NCI-H1092 treated with DMSO at 0.1 percent for 48 hours (cell line): ENCODE measurements at regions not wholly inside any gene's neighbourhood (a gene's known extent, or its start where the extent isn't known, plus 50 kb on each side); places are given as distances from the start of the nearest gene placed in this dataset.

Experiments
- DNase-seq: peaks from one replicate; lab custom pipeline; 2025; lab: John Stamatoyannopoulos, UW

DNA sequence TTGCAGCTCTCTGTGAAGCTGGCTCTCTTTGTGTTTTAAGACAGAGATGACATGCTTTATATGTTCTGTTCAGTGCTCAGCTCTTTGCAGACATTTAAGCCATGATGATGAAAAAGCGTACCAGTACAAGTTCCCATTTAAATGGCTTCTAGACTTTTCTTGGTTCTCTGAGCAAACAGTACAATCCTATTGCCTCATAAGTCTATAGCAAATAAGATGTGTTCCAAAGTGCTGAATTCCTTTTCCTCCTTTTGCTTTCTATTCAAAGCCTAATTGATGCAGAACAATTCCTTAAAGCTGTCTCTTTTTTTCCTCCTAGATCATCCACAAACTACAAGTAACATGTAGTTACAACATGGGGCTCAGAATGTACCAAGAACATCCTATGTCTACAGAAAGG, 168.8 kb upstream of the SPATS2L start:
- DNase-seq: no peak

- no peak for DNase-seq
These were observed 167.9 kb upstream of the SPATS2L start for GRCh38 chr2:200138391-200139124.

GRCh38 chr2:200144571-200144970, 161.9 kb upstream of the SPATS2L start:
- DNase-seq: no peak

GRCh38 chr2:200146501-200146900, 160.0 kb upstream of the SPATS2L start:
- DNase-seq: no peak

DNA sequence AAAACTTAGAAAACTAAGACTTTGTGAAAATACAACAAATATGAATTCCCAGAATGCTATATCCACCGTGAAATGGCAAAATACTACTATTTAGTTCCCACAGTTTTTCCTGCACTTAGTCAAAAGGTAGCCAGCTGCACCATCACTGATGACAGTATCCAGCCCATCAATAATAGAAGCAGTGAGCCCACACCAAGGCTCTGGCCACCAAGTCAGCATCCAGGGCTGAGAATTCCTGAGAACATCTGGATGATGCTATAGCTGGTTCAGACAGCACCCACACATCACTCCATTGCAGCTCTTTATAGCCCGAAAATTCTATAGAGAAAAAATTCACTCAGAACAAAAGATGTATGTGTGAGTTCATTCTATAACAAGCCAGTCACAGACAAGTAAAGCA, 159.1 kb upstream of the SPATS2L start:
- no peak for DNase-seq

- no peak for DNase-seq
These were observed 158.1 kb upstream of the SPATS2L start for GRCh38 chr2:200148366-200148765.

GRCh38 chr2:200150411-200151086, 155.9 kb upstream of the SPATS2L start:
- DNase-seq: no peak

DNA sequence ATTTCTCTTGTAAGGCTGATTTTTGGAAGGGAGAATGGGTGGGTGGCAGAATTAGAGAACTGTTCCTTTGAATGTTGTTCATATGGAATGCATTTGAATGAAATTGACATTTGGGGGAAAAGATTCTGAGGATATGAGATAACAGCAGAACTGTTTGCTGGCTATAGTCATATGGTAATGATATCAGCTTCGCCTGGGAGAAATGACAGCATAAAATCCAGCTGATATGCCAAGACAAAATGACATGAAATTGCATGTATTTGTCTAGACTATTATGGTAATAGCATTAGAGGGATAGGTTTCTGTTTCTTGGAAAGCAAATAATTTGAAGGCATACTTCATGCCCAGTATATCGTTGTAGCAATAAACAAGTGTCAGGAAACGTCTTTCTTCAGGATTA, 150.8 kb upstream of the SPATS2L start:
- DNase-seq: no peak

GRCh38 chr2:200156166-200156835, 150.2 kb upstream of the SPATS2L start:
- DNase-seq: no peak

- no peak for DNase-seq
These were observed 147.7 kb upstream of the SPATS2L start for GRCh38 chr2:200158647-200159356.

GRCh38 chr2:200159357-200159707, 147.2 kb upstream of the SPATS2L start:
- DNase-seq: no peak

- DNase-seq: no peak
These were observed 146.4 kb upstream of the SPATS2L start for GRCh38 chr2:200159829-200160781.

DNA sequence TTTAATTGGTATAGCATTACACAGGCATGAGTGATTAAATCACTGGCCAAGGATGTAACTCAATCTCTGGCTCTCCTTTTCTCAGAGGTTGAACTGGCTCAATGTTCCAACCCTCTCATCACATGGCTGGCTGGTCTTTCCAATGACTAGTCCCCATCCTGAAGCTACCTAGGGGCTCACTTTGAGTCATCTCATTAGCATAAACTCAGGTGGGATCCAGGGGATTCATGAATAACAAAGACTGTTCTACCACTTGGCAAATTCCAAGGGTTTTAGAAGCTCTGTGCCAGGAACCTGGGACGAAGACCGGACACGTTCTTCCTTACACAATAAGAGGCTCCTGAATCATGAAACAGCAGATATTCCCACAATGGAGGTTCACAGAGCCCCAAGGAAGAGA, 145.0 kb upstream of the SPATS2L start:
- DNase-seq: no peak

DNA sequence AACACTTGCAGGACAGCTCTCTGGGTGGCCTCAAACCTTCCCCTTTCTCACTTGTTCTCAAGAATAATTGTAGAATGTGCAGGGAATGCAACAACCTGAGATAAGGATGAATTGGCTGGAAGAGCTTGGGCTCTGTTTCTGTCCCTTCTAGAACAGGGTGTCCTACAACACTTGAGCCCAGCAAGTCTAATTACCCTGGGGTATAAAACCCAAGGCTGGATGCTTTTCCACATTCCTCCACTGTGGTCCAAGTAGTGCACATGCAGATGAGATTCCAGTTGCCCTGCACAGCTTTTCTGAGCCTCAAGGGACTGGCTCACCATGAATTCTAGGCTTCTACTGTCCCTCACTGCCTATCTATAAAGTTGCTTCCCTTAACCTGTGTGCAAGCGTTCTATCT, 140.8 kb upstream of the SPATS2L start:
- no peak for DNase-seq

DNA sequence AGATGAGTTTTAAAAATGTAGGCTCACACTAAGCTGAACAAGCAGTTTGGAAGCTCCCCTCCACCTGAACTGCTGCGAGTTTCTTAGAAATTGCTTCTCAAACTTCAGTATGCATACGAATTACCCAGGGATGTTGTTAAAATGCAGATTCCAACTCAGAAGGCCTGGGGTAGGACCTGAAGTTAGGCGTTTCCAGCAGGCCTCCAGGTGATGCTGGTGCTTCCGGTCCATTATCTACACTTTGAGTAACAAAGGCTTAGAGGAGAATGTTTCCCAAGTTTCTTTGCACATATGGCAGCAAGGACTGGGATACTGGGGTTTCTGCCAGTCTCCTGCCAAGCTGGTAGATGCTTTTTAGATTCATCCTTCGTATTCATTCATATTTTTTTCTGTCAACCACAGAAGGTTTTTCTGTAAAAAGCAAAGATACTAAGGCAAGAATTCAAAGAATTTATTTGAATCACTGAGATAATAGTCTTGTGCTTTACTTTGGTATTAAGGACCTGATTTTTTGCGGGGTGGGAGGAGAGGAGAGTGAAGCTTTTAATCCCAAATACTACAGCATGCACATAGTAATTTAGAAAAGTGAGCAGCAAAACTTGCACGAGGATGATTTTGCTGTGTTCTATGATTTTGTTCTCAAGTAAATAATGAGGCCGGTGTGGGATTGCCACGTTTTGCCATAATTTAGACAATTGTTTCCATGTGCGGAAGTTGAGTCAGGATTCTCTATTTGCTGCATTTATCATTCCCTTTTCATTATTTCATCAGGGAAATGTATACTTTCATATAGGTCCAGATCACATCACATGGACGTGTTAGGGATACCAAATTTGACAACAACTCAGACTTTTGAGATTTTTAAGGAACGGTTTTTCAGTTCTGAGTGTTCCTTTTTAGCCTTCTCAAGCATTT, 137.6 kb upstream of the SPATS2L start:
- DNase-seq: no peak

DNA sequence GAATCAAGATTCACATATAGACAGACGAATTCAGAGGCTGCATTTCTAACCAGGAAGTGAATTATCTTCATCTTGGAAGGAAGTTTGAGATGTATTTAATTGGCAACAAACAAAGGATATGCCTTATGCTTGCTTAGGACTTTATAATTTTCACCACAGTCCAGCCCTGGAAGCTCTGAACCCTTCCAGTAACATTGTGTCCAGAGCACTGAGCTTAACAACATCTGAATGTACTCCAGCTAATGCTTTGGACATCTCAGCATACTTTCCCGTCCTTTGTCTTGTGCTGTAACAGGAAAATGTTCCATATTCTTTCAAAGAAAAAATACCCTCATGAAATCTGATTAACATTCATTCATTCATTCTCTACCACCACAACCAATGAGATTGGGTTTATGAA, 136.3 kb upstream of the SPATS2L start:
- DNase-seq: no peak

GRCh38 chr2:200171731-200172482, 134.6 kb upstream of the SPATS2L start:
- no peak for DNase-seq

DNA sequence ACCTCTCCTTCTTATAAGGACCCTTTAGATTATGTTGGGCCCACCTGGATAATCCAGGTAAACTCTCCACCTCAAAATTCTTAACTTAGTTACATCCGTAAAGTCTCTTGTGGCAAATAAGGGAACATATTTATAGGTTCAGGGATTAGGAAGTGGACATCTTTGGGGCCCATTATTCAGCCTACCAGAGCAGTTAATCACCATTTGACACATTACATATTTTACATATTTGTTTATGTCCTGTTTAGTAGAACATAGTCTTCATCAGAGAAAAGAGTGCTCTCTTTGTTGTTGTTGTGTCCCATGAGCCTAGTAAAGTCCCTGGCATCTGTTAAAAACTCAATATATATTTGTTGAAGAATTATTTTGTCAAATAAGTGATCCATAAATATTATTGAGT, 134.0 kb upstream of the SPATS2L start:
- DNase-seq: no peak

- no peak for DNase-seq
These were observed 133.4 kb upstream of the SPATS2L start for GRCh38 chr2:200172944-200173581.
